GM12878 (cell line): ENCODE measurements at regions not wholly inside any gene's neighbourhood (a gene's known extent, or its start where the extent isn't known, plus 50 kb on each side); places are given as distances from the start of the nearest gene placed in this dataset.

Experiments
- BCL11A ChIP-seq: IDR thresholded peaks from 2 replicates; pipeline ENCODE4 v1.6.1; 2011; ENCODE audit warnings: low read depth, low read length
- CTCF ChIP-seq, 3 experiments: IDR thresholded peaks in 2 of 3; conservative IDR thresholded peaks in 1 of 3; 2 replicates each; pipeline ENCODE4 v1.5.1; 2011; ENCODE audit warnings: low read depth in 3 of 3, low read length in 3 of 3, mild to moderate bottlenecking in 3 of 3, control low read depth in 2 of 3, moderate library complexity in 2 of 3, inconsistent platforms in 1 of 3, mixed read lengths in 1 of 3; ENCODE audit not compliant: control insufficient read depth in 2 of 3, insufficient read depth in 1 of 3; ENCODE audit errors: extremely low read depth in 1 of 3
- FOXK2 ChIP-seq: fragments of 450-650 bp; IDR thresholded peaks from 2 replicates; pipeline ENCODE4 v1.6.1; 2017; ENCODE audit warnings: mild to moderate bottlenecking, moderate library complexity
- NFIC ChIP-seq: IDR thresholded peaks from 2 replicates; pipeline ENCODE4 v1.6.1; 2012; ENCODE audit warnings: low read depth, mild to moderate bottlenecking, inconsistent platforms, low read length, moderate library complexity
- PRDM15 ChIP-seq: fragments of 450-650 bp; formaldehyde crosslinking; IDR thresholded peaks from 2 replicates; pipeline ENCODE4 v1.4.0; 2020; ENCODE audit warnings: mild to moderate bottlenecking, moderate library complexity
- RB1 ChIP-seq: fragments of 450-650 bp; formaldehyde crosslinking; IDR thresholded peaks from 2 replicates; pipeline ENCODE4 v1.6.1; 2017; ENCODE audit warnings: mild to moderate bottlenecking, borderline replicate concordance
- YBX1 ChIP-seq: fragments of 450-650 bp; IDR thresholded peaks from 2 replicates; pipeline ENCODE4 v1.6.1; 2016; ENCODE audit warnings: antibody characterized with exemption

GRCh38 chrX:65607070-65607742 is 60.2 kb upstream of the MSN start:
- no peak for TF ChIP-seq PRDM15 (CRISPR knock-in tag)
- TF ChIP-seq NFIC: no peak
- no peak for TF ChIP-seq BCL11A
- TF ChIP-seq FOXK2: no peak
- no peak for TF ChIP-seq YBX1
- no peak for TF ChIP-seq CTCF (IDR thresholded peaks at IDR 0.05 in 2 of 3, conservative IDR thresholded peaks at IDR 0.05 in 1 of 3; ENCODE audit: control insufficient read depth in 2 of 3, extremely low read depth in 1 of 3, insufficient read depth in 1 of 3, low read depth in 3 of 3, low read length in 3 of 3)
- no peak for TF ChIP-seq RB1
